ENCODE measurements at regions not wholly inside any gene's neighbourhood (a gene's known extent, or its start where the extent isn't known, plus 50 kb on each side); places are given as distances from the start of the nearest gene placed in this dataset.

DNA sequence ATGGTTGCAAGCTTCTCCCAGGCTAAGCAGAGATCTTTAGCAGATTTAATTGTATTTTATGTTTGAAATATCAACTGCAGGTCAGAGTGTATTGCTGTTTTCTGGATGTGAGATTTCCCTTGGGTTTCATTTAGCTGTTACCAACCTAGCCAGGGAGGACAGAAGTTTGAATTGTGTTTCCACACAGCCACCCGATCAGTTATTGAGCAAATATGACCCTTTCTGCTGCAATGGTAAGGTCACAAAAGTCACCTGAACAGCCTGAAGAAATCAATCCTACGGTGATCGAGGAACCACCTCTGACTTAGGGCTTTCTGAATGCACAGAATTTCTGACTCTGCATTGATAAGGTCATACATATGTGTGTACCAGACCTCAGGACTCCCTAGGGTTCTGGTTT, 419.9 kb downstream of the MAN2A1 start:
- CTCF ChIA-PET, result no interaction called here
- Mint-ChIP-seq H3K27ac (ENCODE audit: unreplicated experiment) (no peak overlapping the region), H3K4me3 (ENCODE audit: low read depth, unreplicated experiment) (no peak overlapping the region), H3K27me3 (ENCODE audit: unreplicated experiment) (peaks cover 12% of the 10 kb centered on the region), H3K9me3 (ENCODE audit: low read depth, unreplicated experiment) (no peaks in the 10 kb centered on the region), H3K36me3 (ENCODE audit: insufficient read depth, unreplicated experiment) (no peaks in the 10 kb centered on the region), H3K4me1 (ENCODE audit: low read depth, unreplicated experiment) (peaks cover 18% of the 10 kb centered on the region)
- TF ChIP-seq, protein P1, sequence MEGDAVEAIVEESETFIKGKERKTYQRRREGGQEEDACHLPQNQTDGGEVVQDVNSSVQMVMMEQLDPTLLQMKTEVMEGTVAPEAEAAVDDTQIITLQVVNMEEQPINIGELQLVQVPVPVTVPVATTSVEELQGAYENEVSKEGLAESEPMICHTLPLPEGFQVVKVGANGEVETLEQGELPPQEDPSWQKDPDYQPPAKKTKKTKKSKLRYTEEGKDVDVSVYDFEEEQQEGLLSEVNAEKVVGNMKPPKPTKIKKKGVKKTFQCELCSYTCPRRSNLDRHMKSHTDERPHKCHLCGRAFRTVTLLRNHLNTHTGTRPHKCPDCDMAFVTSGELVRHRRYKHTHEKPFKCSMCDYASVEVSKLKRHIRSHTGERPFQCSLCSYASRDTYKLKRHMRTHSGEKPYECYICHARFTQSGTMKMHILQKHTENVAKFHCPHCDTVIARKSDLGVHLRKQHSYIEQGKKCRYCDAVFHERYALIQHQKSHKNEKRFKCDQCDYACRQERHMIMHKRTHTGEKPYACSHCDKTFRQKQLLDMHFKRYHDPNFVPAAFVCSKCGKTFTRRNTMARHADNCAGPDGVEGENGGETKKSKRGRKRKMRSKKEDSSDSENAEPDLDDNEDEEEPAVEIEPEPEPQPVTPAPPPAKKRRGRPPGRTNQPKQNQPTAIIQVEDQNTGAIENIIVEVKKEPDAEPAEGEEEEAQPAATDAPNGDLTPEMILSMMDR (IDR thresholded peaks at IDR 0.05; ENCODE audit: unreplicated experiment), result no peak
- DNase-seq, result no peak
- no TSS peak for BruUV-seq (replicated peaks)
- intact Hi-C loops (cut with micrococcal nuclease; ENCODE audit: unreplicated experiment), result no loop called here

DNA sequence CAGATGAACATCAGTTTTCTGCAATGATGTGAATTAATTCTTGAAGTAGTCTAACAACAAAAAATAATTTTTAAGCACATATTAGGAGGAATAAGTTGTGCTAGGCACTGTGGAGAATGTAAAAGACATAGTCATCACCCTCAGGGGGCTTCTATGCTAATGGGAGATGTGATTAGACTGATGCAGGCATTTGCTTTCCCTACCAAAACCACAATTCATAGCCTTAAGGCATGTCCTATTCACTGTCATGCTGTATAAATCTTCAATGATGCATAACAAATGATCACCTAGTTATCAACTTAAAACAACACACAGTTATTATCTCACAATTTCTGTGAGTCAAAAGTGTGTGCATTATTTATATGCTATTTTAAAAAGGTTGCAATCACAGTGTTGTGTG, 422.6 kb downstream of the MAN2A1 start:
- H3K9me3 Mint-ChIP-seq (ENCODE audit: low read depth, unreplicated experiment), result no peaks in the 10 kb centered on the region

DNA sequence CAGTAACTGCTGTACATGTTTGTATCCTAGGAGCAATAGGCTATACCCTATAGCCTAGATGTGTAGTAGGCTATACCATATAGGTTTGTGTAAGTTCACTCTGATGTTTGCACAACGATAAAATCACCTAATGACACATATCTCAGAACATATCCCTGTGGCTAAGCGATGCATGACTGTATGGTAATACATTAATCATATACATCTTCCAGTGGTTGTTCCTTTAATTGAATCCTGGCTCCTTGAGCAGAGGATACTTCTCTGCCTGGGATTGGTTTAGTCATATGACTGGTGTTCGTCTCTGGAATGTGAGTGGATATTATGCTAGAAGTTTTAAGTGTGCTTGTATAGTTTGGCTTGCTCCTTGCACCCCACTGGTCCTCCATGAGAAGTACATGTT, 425.8 kb downstream of the MAN2A1 start:
- Mint-ChIP-seq H3K36me3 (ENCODE audit: insufficient read depth, unreplicated experiment) (no peaks in the 10 kb centered on the region), H3K4me1 (ENCODE audit: low read depth, unreplicated experiment) (no peaks in the 10 kb centered on the region), H3K27ac (ENCODE audit: unreplicated experiment) (no peak overlapping the region), H3K9me3 (ENCODE audit: low read depth, unreplicated experiment) (peaks cover 14% of the 10 kb centered on the region), H3K4me3 (ENCODE audit: low read depth, unreplicated experiment) (no peak overlapping the region), H3K27me3 (ENCODE audit: unreplicated experiment) (no peaks in the 10 kb centered on the region)
- DNase-seq, result no peak
- BruUV-seq (replicated peaks), result no TSS peak
- intact Hi-C loops (cut with micrococcal nuclease; ENCODE audit: unreplicated experiment), result no loop called here
- CTCF ChIA-PET, result no interaction called here
- TF ChIP-seq, protein P1 (IDR thresholded peaks at IDR 0.05; ENCODE audit: unreplicated experiment), result no peak

More for the DNA sequence above, 422.6 kb downstream of the MAN2A1 start:
- intact Hi-C loops (cut with micrococcal nuclease; ENCODE audit: unreplicated experiment), result no loop called here
- no peak overlapping the region for H3K4me3 Mint-ChIP-seq (ENCODE audit: low read depth, unreplicated experiment)
- H3K27me3 Mint-ChIP-seq (ENCODE audit: unreplicated experiment), result no peaks in the 10 kb centered on the region
- no TSS peak for BruUV-seq (replicated peaks)
- H3K36me3 Mint-ChIP-seq (ENCODE audit: insufficient read depth, unreplicated experiment), result no peaks in the 10 kb centered on the region
- TF ChIP-seq, protein P1 (IDR thresholded peaks at IDR 0.05; ENCODE audit: unreplicated experiment), result no peak
- CTCF ChIA-PET, result no interaction called here
- H3K4me1 Mint-ChIP-seq (ENCODE audit: low read depth, unreplicated experiment), result no peaks in the 10 kb centered on the region
- H3K27ac Mint-ChIP-seq (ENCODE audit: unreplicated experiment), result no peak overlapping the region
- no peak for DNase-seq

GRCh38 chr5:110116539-110116938, 426.8 kb downstream of the MAN2A1 start:
- no peak overlapping the region for H3K27ac Mint-ChIP-seq (ENCODE audit: unreplicated experiment)
- no peaks in the 10 kb centered on the region for H3K27me3 Mint-ChIP-seq (ENCODE audit: unreplicated experiment)
- H3K9me3 Mint-ChIP-seq (ENCODE audit: low read depth, unreplicated experiment), result peaks cover 19% of the 10 kb centered on the region
- no peak for DNase-seq
- no peaks in the 10 kb centered on the region for H3K4me1 Mint-ChIP-seq (ENCODE audit: low read depth, unreplicated experiment)
- TF ChIP-seq, protein P1 (IDR thresholded peaks at IDR 0.05; ENCODE audit: unreplicated experiment), result no peak
- H3K36me3 Mint-ChIP-seq (ENCODE audit: insufficient read depth, unreplicated experiment), result no peaks in the 10 kb centered on the region
- H3K4me3 Mint-ChIP-seq (ENCODE audit: low read depth, unreplicated experiment), result no peak overlapping the region
- BruUV-seq (replicated peaks), result no TSS peak
- CTCF ChIA-PET, result no interaction called here
- intact Hi-C loops (cut with micrococcal nuclease; ENCODE audit: unreplicated experiment), result no loop called here

Data from Calu3 (cell line).